Lower leg skin (tissue), 4 donors: ENCODE measurements at regions not wholly inside any gene's neighbourhood (a gene's known extent, or its start where the extent isn't known, plus 50 kb on each side); places are given as distances from the start of the nearest gene placed in this dataset.

Experiments
- DNase-seq, 2 donors: peaks; one replicate each; pipeline ENCODE4 v3.0.0-alpha.2; 2019; ENCODE audit warnings: low spot score in 2 of 2
- H3K4me3 ChIP-seq: fragments of 200-600 bp; sonication (generic); 2 replicates; pipeline ENCODE4 v1.5.1; 2017; ENCODE audit warnings: mild to moderate bottlenecking, low read depth; ENCODE audit not compliant: poor library complexity, severe bottlenecking
- POLR2A ChIP-seq, 2 donors: fragments of 450-650 bp; IDR thresholded peaks; one replicate each; pipeline ENCODE4 v1.6.1; 2016 to 2017; ENCODE audit warnings: antibody characterized with exemption in 2 of 2, mild to moderate bottlenecking in 1 of 2, moderate library complexity in 1 of 2
- WGBS, 2 donors: methylation state at CpG; one replicate each; pipeline ENCODE4 v1.1.5; 2018; 5-methylcytosine and 5-hydroxymethylcytosine counted together
- intact Hi-C: fragments of 100-400 bp; cut with DNase I; formaldehyde crosslinking; loops from one replicate; pipeline ENCODE4 v1.15.0; 2023; ENCODE audit warnings: low total_unique reads
- TF ChIP-seq, protein P1 (sequence below), 3 donors: fragments of 450-650 bp; IDR thresholded peaks; one replicate each; pipeline ENCODE4 v1.5.1; 2016; ENCODE audit warnings: antibody characterized with exemption in 3 of 3, mild to moderate bottlenecking in 3 of 3, moderate library complexity in 2 of 3

DNA sequence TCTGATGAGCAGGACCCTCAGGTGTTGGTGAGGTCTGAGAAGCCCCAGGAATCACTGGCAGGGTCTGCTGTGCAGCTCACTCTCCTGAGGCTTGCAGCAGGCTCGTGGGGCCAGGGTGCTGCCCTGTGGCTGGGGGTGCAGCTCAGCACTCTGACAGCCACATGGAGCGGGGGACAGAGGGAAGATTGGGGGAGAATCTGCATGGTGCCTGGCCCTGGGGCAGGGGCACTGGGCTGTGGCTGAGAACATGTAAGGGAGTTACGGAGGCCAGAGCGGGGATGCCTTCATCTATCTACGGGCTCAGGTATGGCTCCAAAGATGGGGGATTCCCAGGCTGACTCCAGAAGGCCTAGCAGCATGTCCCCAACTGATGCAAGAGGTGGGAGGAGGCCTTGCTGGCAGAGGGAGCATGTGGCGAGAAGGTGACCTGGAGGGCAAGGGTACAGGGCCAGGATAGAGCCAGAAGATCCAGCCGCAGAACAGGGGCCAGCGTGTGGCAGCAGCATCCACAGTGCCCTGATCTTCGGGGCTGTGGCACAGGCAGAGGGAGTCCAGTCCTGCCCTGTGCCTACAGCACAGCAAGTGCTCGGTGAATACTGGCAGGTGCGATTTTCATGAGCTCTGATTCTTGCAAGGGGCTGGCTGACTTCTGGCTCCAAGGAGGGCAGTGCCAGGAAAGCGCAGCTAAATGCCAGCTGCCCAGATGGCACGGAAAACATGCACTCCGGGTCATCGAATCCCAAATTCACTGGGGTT is 184.7 kb downstream of the CTTN start:
- 83 to 85% methylated on average over 14 to 15 of the region's 15 CpGs for WGBS, 2 donors
- intact Hi-C loops = no loop called here
- TF ChIP-seq POLR2A (IDR thresholded peaks at IDR 0.05) = no peak
- TF ChIP-seq, protein P1, sequence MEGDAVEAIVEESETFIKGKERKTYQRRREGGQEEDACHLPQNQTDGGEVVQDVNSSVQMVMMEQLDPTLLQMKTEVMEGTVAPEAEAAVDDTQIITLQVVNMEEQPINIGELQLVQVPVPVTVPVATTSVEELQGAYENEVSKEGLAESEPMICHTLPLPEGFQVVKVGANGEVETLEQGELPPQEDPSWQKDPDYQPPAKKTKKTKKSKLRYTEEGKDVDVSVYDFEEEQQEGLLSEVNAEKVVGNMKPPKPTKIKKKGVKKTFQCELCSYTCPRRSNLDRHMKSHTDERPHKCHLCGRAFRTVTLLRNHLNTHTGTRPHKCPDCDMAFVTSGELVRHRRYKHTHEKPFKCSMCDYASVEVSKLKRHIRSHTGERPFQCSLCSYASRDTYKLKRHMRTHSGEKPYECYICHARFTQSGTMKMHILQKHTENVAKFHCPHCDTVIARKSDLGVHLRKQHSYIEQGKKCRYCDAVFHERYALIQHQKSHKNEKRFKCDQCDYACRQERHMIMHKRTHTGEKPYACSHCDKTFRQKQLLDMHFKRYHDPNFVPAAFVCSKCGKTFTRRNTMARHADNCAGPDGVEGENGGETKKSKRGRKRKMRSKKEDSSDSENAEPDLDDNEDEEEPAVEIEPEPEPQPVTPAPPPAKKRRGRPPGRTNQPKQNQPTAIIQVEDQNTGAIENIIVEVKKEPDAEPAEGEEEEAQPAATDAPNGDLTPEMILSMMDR (IDR thresholded peaks at IDR 0.05) = no peak
- no peak for DNase-seq
- no peak overlapping the region for H3K4me3 ChIP-seq

DNA sequence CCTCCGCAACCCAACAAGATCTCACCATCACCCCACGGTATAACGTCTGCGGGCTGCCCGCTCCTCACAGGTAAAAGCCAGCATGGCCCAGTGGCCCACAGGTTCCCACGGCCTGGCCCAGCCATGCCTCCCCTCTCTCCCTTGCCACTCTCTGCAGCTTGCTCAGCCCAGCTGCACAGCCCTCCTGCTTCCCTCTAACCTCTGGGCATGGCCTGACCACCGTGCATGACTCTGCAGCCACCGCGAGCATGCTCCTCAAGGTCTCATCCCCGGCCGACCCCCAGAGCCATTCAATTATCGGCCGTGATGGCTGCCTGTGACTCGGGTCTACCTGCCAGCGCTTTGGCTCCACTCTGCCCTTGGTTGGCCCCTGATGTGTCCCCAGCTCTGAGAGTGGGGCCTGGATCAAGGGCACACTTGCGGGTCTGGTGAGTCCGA is 185.5 kb downstream of the CTTN start:
- H3K4me3 ChIP-seq = no peak overlapping the region
- TF ChIP-seq POLR2A (IDR thresholded peaks at IDR 0.05) = no peak
- TF ChIP-seq, protein P1 (IDR thresholded peaks at IDR 0.05) = no peak
- intact Hi-C loops = no loop called here
- DNase-seq = no peak
- 86 to 94% methylated on average over 17 of the region's 17 CpGs for WGBS, 2 donors

DNA sequence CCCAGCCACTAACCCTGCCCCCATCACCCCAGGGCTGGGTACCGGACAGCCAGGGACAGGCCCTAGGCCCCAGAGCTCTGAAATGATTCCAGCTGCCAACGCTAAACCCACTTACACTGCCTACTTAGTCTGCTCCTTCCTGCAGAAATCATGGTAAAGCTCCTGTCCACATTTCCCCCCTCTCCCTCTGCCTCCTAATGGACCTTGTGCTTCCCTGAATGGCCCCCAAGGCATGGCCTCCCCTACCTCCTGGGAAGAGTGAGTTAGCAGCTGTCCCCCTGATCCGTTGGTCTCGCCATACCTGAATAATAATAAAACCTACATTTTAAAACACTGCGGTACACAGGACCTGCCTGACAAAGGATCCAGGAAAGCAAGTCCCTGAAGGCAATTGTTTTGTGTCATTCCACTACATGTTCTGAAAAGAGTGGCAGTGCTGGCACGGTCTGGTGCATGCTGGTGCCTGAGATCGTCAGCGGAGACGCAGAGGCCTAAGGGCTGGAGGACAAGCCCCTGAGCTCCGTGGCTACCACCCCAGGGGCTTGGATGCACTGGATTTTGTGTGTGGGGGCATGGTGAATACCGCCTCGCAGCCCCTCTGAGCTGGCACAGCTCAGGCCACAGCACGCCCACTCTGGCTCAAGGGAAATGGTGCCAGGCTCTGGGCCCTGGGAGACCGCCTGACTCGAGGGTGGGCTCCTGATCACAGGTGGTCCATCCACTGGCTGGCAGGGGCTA is 186.3 kb downstream of the CTTN start:
- H3K4me3 ChIP-seq = no peak overlapping the region
- no peak for DNase-seq
- TF ChIP-seq, protein P1 (IDR thresholded peaks at IDR 0.05) = no peak
- TF ChIP-seq POLR2A (IDR thresholded peaks at IDR 0.05) = no peak
- intact Hi-C loops = no loop called here
- WGBS, 2 donors = 68 to 71% methylated on average over 12 to 13 of the region's 15 CpGs

DNA sequence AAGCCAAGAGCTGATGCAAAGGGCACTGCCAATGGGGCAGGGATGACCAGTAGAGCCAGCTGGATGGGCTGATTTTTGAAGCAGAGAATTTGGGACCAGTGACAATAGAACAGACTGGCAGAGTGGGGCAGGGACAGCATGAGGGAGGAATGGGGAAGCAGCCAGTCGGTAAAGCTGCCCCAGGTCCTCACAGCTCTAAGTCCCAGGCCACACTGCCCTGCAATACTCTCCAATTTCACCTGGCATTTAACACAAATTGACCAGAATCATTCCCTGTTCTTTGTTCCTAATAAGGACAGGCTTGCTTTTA is 186.9 kb downstream of the CTTN start:
- H3K4me3 ChIP-seq = no peak overlapping the region
- WGBS, 2 donors = 78 to 88% methylated on average over 1 of the region's 1 CpG
- TF ChIP-seq, protein P1 (IDR thresholded peaks at IDR 0.05) = no peak
- no peak for TF ChIP-seq POLR2A (IDR thresholded peaks at IDR 0.05)
- intact Hi-C loops = no loop called here
- no peak for DNase-seq

GRCh38 chr11:70586261-70587074 is 188.1 kb downstream of the CTTN start:
- WGBS, 2 donors = 87 to 89% methylated on average over 26 of the region's 26 CpGs
- no peak overlapping the region for H3K4me3 ChIP-seq
- intact Hi-C loops = no loop called here
- DNase-seq = no peak
- TF ChIP-seq, protein P1 (IDR thresholded peaks at IDR 0.05) = no peak
